GM21619 (cell line): ENCODE measurements at regions not wholly inside any gene's neighbourhood (a gene's known extent, or its start where the extent isn't known, plus 50 kb on each side); places are given as distances from the start of the nearest gene placed in this dataset.

Experiments used
- ATAC-seq: cut with Tn5 transposase; IDR thresholded peaks from one replicate; pipeline ENCODE4 v1.9.1; 2021; ENCODE audit not compliant: unreplicated experiment

DNA sequence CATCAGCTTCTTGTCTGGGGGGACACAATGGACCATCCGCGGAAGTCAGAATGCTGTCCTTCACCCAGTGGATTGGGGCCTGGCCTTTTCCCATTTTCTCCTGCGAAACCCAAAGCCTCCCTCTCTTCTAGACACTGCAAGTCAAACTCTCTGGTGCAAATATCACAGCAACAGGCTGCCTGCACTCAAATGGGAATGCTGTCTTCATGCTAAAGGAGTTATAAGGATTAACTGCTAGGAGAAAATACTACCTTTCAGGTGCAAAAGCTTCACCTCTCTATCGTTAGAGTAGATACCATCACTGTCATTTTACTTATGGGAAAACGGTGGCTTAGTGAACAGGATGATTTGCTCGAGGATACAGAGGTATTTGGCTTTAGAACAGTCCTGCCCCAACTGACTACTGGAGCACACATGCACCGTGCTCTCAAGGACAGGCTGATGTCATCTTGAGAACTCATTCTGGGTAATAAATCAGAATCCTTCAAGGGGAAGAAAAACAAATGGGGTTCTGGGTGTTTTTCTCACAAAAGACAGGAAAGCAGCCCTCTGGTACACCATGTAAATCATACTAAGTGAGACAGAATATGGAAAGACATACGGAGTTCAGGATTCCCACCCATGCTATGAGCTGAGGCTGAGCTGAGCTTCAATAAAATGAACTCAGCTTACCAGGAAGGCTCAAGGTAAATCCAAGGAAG, 100.9 kb downstream of the SAMD9 start:
- ATAC-seq: no peak

DNA sequence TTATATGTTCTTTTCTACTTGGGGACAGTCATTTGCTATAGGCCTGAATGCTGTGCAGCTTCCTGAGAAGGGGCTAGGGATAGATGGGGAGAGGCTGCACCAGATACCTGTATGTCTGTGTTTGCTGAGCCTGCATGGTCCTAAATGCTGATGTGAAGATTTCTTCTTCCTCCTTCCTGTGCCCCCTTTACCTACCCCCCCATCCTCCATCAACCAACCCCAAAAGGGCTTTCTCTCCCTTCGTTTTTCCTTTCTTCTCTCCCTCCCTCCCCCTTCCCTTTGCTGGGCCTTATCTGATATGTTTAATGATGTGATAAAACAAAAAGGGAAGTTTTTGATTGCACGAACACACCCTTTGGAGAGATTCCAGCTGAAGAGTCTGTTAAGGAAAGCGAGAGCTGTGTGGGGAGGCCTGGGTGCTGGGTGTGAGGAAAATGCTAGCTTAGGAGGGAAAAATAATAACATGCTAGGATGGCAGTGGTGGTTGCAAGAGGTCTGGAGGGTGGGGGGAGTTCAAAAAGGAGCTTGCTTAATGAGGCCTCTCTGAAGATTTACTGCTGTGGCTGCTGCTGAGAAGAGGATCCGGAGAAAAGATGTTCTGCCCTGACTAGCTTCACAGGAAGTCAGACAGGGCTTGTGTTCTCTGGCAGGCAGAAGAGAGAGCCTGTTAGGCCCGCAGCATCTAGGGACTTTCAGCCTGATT, 101.8 kb downstream of the SAMD9 start:
- ATAC-seq: no peak

GRCh38 chr7:93015101-93015778, 102.5 kb downstream of the SAMD9 start:
- no peak for ATAC-seq

DNA sequence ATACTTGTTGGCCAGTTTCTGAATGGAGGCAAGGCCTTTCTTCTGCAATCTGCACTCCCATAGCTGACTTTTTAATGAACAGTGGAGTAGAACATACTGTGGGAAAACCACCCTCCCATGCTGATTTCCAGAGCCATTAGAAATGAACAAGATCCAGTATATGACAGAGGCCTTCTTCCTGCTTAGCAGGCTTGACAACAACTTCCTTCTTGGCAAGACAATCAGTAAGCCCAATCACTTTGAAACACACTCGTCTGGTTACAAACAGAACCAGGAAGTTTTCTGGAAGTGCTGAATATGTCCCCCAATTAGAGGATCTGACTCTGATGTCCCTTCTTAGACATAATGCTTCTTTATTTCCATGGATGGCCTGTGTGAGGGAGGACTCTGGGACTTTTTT, 103.4 kb downstream of the SAMD9 start:
- ATAC-seq: no peak

DNA sequence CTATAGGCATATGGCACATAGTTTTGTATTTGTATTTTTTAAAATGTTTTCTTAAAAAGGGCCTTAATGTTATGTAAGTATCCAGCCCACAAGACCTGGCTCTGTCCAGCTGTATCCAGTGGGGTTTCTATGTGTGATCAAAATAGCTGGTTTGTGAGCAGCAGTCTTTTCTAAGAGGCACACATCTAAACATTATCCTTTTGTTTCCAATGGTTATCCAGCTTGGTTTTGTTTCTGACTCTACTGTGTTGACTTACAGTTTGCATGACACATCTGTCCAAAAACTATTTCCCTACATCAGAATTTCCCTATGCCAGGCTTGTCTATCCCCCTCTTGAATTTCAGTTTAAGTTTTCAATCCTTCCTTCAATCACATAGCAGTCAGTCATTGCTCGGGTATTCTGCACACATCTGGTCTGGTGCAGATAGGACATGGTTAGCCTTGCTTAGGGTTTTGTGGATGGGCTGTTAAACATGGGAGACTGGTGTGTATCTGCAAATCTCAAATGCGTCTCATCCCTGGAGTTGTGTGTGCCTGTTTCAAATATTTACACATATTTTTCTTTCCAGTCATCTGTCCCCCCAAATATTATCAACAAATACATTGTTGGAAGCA, 104.2 kb downstream of the SAMD9 start:
- ATAC-seq: no peak

DNA sequence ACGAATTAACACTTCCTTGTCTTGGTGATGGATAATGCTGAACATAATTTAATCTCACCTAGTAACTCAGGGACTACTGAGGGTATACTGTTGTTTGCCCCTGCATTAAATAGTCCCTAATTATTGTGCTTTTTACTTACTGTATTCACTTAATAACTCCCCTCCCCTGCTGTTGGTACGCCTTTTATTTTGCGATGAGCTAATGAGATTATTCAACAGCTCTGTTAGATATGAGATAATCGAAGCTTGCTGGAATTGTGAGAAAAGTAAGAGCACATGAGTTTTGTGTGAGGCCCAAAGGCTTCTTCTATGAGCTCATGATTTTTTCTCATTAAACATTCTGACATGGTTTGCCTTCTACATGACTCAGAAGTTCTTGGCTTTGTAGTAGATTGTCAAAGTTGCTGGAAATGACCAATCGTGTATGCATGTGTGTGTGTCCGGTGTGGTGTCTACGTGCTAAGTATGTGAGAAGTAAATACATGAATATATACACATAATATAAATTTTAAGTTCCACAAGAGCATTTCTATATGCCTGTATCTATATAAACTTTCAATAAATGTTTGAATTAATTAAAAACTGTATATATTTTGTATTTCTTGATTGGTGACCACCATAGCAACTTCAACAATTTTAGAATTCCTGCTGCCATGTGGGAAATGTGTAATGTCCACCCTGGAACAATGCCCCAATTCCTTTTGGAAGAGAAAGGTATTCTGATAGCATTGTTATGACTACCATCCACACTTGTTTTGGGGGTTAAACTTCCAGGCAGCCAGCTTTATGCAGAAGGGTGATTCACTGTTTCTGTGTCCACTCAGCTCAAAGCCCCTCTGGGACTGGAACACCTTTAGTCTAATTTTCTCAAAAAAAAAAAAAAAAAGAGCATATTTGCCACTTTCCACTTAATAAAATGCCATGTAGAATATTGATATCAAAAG, 106.2 kb downstream of the SAMD9 start:
- no peak for ATAC-seq

GRCh38 chr7:93008833-93009232, 108.9 kb downstream of the SAMD9 start:
- ATAC-seq: no peak

- ATAC-seq: no peak
Measured at GRCh38 chr7:93006480-93007095, 111.2 kb downstream of the SAMD9 start.

GRCh38 chr7:93004906-93005305, 112.9 kb downstream of the SAMD9 start:
- no peak for ATAC-seq

GRCh38 chr7:92997719-92998118, 120.1 kb downstream of the SAMD9 start:
- no peak for ATAC-seq

- no peak for ATAC-seq
Measured at GRCh38 chr7:92997152-92997551, 120.6 kb downstream of the SAMD9 start.

- no peak for ATAC-seq
Measured at GRCh38 chr7:92994901-92995300, 122.9 kb downstream of the SAMD9 start.

- ATAC-seq: no peak
Measured at GRCh38 chr7:92992932-92993331, 124.8 kb downstream of the SAMD9 start.

GRCh38 chr7:92992483-92992882, 125.3 kb downstream of the SAMD9 start:
- ATAC-seq: no peak

DNA sequence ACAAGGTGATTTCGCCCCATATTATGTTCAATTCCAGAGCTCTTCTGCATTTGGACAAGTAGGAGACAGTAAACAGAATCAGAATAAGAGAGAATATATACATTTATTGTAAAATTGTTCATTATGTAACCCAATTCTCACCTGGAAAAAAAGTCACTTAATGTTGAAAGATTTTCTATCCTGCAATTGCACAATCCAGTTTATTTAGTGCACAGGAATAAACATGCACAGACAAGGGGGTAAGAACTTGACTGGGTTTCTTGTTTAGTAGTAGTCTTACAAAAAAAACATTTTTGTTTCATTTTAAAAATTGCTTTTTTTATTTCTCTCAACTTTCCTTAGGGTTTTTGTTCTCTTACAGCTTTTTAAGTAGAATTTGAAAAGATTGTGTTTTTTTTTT, 126.6 kb downstream of the SAMD9 start:
- ATAC-seq: no peak

GRCh38 chr7:92988941-92989545, 128.7 kb downstream of the SAMD9 start:
- ATAC-seq: no peak

GRCh38 chr7:92988051-92988450, 129.7 kb downstream of the SAMD9 start:
- no peak for ATAC-seq

DNA sequence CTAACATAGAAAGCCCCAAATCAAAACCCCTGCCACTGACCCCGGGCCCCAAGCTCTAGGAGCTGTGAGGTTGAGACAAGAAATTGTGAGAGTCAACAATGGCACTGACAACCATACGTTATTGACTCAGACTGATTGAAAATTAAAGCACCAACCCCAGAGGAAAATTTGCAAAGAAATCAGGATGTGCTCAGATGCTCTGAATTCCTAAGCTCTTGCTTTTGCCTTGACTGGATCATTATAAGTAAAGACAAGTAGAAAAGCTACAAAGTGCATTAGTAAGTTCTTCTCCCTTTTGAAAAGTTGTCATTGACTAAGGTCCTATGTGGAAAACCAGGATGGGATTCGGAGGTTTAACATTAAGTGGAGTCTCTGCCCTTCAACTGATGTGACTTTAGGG, 130.2 kb downstream of the SAMD9 start:
- no peak for ATAC-seq

DNA sequence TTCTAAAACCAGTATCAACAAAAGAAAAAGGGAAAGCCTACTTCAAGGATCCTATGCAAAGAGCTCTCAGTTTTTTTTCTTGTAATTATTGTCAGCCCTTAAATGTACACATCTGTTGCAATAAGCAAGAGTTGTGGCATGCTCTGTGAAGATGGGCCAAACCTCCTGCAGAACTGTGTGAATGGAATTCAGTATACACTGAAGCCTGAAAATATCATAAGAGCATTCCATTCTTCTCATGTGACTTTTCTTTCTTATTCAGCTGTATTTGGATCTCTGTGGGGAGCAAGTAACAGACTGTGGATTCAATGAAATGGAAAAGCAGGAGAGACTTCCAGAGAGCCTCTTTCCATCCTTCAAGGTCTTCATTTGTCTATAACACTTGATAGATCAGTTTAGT, 130.7 kb downstream of the SAMD9 start:
- ATAC-seq: no peak

- no peak for ATAC-seq
Measured at GRCh38 chr7:92982928-92983327, 134.9 kb downstream of the SAMD9 start.
